Mucosa of descending colon (tissue), 3 donors: ENCODE measurements at regions not wholly inside any gene's neighbourhood (a gene's known extent, or its start where the extent isn't known, plus 50 kb on each side); places are given as distances from the start of the nearest gene placed in this dataset.
"Not testable (repeated sequence)": the region's sequence is repeated elsewhere in the genome, so short reads cannot be mapped to it uniquely, and the experiment has no call there.

Source experiments
- ATAC-seq: fragments of 200-7000 bp; cut with Tn5 transposase; one replicate; pipeline ENCODE4 v1.9.1; 2020; ENCODE audit warnings: mild to moderate bottlenecking, moderate library complexity
- DNase-seq, 3 donors: peaks; one replicate each; pipeline ENCODE4 v3.0.0-alpha.2; 2020
- H3K36me3 ChIP-seq: fragments of 200-600 bp; one replicate; pipeline ENCODE4 v1.8.0; 2021; ENCODE audit warnings: low read depth, mild to moderate bottlenecking
- H3K4me1 ChIP-seq: fragments of 200-600 bp; one replicate; pipeline ENCODE4 v1.8.0; 2021; ENCODE audit warnings: low read depth, mild to moderate bottlenecking
- H3K4me3 ChIP-seq: fragments of 200-600 bp; one replicate; pipeline ENCODE4 v1.8.0; 2021; ENCODE audit warnings: mild to moderate bottlenecking
- H3K9me3 ChIP-seq: fragments of 200-600 bp; one replicate; pipeline ENCODE4 v1.8.0; 2021; ENCODE audit warnings: mild to moderate bottlenecking
- CTCF ChIP-seq: fragments of 200-600 bp; IDR thresholded peaks from one replicate; pipeline ENCODE4 v1.8.0; 2022; ENCODE audit warnings: antibody characterized with exemption, mild to moderate bottlenecking
- intact Hi-C, 2 donors: fragments of 100-400 bp; cut with DNase I in 1 of 2; cut with micrococcal nuclease in 1 of 2; formaldehyde crosslinking; loops; one replicate each; pipeline versions ENCODE4 v1.11.0 to v1.11.1; 2022; cut with DNase I, micrococcal nuclease
- donor health status: DM: no; HTN: no; CAD: no; lungs with moderate emphysema.
- donor health status: DM: no; HTN: no; CAD: no.
- donor health status: DM: no; HTN: yes; CAD: no.

DNA sequence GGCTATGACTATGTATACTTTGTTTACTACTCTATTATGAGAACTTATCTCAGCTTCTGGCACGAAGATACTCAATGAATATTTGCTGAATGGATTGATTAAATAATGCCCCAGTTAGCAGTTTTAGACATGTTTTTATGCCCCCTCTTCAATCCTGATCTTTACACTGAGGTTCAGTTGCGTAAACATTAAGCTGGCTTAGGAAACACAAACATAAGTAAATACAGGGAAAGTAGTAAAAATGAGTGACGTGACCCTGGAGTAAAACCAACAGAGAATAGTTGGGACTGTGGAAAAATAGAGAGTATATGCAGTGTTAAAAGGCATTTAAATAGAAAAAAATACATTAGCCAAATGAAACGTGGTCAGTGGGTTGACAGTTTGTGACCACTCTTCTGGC, 387.0 kb upstream of the ACTRT1 start:
- H3K4me1 ChIP-seq: no peaks in the 10 kb centered on the region
- no peak overlapping the region for H3K4me3 ChIP-seq
- H3K9me3 ChIP-seq: no peaks in the 10 kb centered on the region
- no peak for TF ChIP-seq CTCF
- DNase-seq: no peak
- intact Hi-C loops: no loop called here
- H3K36me3 ChIP-seq: no peaks in the 10 kb centered on the region
- no peak for ATAC-seq

GRCh38 chrX:128438082-128438481, 385.9 kb upstream of the ACTRT1 start:
- Histone ChIP-seq H3K9me3 (no peaks in the 10 kb centered on the region), H3K36me3 (no peaks in the 10 kb centered on the region), H3K4me1 (no peaks in the 10 kb centered on the region), H3K4me3 (no peak overlapping the region)
- DNase-seq: no peak
- ATAC-seq: no peak
- TF ChIP-seq CTCF: no peak
- intact Hi-C loops: no loop called here

- H3K36me3 ChIP-seq: no peaks in the 10 kb centered on the region
- no peak for TF ChIP-seq CTCF
- DNase-seq: no peak
- no peaks in the 10 kb centered on the region for H3K9me3 ChIP-seq
- no peaks in the 10 kb centered on the region for H3K4me1 ChIP-seq
- ATAC-seq: no peak
- intact Hi-C loops: no loop called here
- H3K4me3 ChIP-seq: no peak overlapping the region
Observed at GRCh38 chrX:128436397-128437103, 384.3 kb upstream of the ACTRT1 start.

GRCh38 chrX:128425546-128425945, 373.3 kb upstream of the ACTRT1 start:
- no peak for TF ChIP-seq CTCF
- ATAC-seq: no peak
- intact Hi-C loops: no loop called here
- Histone ChIP-seq H3K9me3 (no peaks in the 10 kb centered on the region), H3K4me3 (no peak overlapping the region), H3K4me1 (no peaks in the 10 kb centered on the region), H3K36me3 (no peaks in the 10 kb centered on the region)
- DNase-seq: no peak

- intact Hi-C loops: no loop called here
- no peak for ATAC-seq
- TF ChIP-seq CTCF: no peak
Observed at GRCh38 chrX:128408842-128409241, 356.6 kb upstream of the ACTRT1 start.

DNA sequence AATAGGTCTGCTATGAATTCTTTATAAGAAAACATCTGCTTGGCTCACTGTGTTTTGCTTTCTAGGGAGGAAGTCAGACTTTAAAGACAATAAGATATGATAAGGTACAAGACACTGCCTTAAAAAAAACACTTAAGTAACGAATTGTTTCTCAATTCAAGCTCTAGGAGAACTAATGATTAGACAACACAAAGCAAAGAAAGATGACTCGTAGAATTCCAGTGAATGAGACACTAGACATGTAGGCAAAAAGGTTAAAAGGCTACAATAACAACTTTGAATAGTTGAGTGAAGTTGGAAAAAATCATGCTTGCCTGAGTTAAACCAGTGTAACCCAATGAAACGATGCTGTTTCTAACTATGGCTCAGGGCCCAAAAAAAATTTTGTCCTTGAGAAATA, 344.4 kb upstream of the ACTRT1 start:
- Histone ChIP-seq H3K4me3 (no peak overlapping the region), H3K4me1 (no peaks in the 10 kb centered on the region), H3K36me3 (no peaks in the 10 kb centered on the region), H3K9me3 (no peaks in the 10 kb centered on the region)
- ATAC-seq: no peak
- no peak for TF ChIP-seq CTCF
- DNase-seq: no peak
- intact Hi-C loops: no loop called here

More at GRCh38 chrX:128408842-128409241, 356.6 kb upstream of the ACTRT1 start:
- H3K9me3 ChIP-seq: no peaks in the 10 kb centered on the region
- H3K36me3 ChIP-seq: no peaks in the 10 kb centered on the region
- H3K4me3 ChIP-seq: no peak overlapping the region
- no peaks in the 10 kb centered on the region for H3K4me1 ChIP-seq
- no peak for DNase-seq

DNA sequence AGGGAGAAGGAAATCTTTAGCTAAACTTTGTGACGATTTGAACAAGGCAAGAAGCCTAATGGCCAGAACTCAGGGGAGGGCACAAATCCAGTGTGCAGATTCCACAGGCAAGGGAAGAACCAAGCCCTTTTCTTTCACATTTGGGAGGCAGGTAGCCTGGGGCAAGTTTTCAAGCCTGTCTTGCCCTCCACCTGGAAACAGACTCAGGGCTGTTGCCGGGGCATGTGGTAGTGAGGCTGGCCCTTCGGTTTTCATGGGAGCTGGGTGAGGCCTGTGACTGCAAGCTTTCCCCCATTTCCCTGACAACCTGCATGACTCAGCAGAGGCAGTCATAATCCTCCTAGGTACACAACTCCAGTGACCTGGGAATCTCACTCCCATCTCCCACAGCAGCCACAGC, 331.6 kb upstream of the ACTRT1 start:
- H3K4me3 ChIP-seq, H3K4me1 ChIP-seq, intact Hi-C loops, H3K9me3 ChIP-seq, DNase-seq, H3K36me3 ChIP-seq, ATAC-seq: not testable (repeated sequence)
